ENCODE measurements at regions not wholly inside any gene's neighbourhood (a gene's known extent, or its start where the extent isn't known, plus 50 kb on each side); places are given as distances from the start of the nearest gene placed in this dataset.

DNA sequence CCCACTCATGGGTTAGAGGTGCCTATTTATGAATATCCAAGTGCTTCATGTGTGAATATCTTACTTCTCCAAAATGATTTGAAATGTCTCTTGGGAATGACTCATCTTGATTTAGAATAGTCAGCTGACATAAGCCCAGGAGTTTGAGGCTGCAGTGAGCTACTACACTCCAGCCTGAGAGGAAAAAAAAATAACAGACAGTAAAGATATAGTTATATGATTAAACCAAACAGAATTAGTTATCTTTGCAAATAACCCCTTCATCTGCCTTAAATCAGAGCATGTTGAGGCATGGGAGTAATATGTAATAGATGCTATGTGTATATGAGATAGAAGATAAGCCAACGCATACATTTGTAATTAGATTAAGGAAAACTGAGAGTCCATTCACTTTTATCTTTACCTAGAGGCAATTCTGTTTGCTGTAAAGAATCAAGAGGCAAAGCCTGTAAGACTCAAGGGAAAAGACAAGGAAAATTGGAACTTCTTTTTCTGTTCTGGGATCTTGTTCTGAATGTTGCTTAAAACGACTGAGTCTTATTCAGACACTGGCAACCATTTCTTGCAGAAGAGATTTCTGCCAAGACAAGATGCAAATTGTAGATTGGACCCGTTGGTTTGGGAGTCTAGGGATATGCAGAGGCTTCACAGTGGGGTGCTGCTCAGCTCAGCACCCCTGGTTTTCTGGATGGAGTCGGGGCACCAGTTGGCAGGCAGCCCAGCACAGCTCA, 104.4 kb downstream of the LIPG start:
- no peaks in the 10 kb centered on the region for H3K4me1 ChIP-seq (ENCODE audit: control insufficient read depth in 2 of 3, insufficient read depth in 2 of 3, low read depth in 1 of 3, low read length in 3 of 3)
- intact Hi-C loops (cut with DNase I): no loop called here
- H3K9me3 ChIP-seq (ENCODE audit: control insufficient read depth in 2 of 3, insufficient read depth in 1 of 3, low read length in 3 of 3): no peaks in the 10 kb centered on the region
- FAIRE-seq (no peak), DNase-seq (no peak)
- no peaks in the 10 kb centered on the region for H3K36me3 ChIP-seq (ENCODE audit: control insufficient read depth in 2 of 3, insufficient read depth in 3 of 3, low read length in 3 of 3)
- no peak overlapping the region for H3K4me3 ChIP-seq (ENCODE audit: low read length in 3 of 3)
- H3K9ac ChIP-seq (ENCODE audit: low read length in 3 of 3): no peak overlapping the region
- no peaks in the 10 kb centered on the region for H3K27me3 ChIP-seq (ENCODE audit: control insufficient read depth, insufficient read depth, low read length)
- H3K27ac ChIP-seq (ENCODE audit: low read depth in 2 of 2, low read length in 2 of 2): no peak overlapping the region
- TF ChIP-seq, protein P1, sequence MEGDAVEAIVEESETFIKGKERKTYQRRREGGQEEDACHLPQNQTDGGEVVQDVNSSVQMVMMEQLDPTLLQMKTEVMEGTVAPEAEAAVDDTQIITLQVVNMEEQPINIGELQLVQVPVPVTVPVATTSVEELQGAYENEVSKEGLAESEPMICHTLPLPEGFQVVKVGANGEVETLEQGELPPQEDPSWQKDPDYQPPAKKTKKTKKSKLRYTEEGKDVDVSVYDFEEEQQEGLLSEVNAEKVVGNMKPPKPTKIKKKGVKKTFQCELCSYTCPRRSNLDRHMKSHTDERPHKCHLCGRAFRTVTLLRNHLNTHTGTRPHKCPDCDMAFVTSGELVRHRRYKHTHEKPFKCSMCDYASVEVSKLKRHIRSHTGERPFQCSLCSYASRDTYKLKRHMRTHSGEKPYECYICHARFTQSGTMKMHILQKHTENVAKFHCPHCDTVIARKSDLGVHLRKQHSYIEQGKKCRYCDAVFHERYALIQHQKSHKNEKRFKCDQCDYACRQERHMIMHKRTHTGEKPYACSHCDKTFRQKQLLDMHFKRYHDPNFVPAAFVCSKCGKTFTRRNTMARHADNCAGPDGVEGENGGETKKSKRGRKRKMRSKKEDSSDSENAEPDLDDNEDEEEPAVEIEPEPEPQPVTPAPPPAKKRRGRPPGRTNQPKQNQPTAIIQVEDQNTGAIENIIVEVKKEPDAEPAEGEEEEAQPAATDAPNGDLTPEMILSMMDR (IDR thresholded peaks at IDR 0.05; ENCODE audit: borderline replicate concordance, extremely low read depth, insufficient read depth): no peak

DNA sequence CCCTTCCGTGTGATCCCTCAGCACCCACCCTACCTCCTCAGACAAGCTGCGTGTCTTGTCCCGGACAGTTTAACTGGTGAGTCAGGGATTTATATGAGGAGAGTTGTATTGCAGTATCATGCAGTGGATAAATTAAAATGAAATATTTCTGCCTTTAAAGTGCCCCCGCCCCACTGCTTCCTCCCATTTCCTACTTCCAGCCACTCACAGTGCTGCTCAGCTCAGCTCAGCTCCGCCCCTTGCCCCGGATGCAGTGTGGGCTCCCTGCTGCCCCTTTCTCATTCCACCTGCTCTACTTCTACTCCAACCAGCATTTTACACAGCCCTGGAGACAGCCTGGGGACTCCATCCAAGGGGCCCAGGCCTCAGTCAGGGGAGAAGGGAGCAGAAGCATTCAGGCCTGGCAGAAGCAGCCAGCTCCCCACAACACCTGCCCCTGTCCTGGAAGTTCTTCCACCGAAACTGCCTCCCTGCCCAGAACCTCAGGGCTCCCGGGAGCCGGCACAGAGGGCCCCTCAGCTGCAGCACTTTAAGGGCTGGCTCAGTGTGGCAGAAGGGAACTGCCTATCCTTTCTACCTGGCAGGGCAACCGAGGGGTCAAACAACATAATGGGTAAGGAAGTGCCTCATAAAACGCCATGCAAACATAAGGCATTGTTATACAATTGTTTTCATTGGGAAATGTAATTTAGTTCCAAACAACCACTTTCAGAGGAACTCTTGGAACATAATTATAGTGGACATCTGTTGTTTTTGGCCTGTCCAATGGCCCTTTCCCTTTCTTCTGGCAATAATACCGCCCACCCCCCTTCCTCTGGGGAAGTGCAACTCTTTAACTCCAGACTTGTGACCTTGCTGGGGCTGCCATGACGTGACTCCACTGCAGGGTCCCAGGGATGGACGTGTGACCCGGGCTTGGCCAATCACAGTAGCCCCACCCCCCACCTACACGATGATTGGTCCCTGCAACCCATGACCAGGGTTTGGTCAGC, 102.3 kb downstream of the LIPG start:
- no peaks in the 10 kb centered on the region for H3K9me3 ChIP-seq (ENCODE audit: control insufficient read depth in 2 of 3, insufficient read depth in 1 of 3, low read length in 3 of 3)
- TF ChIP-seq, protein P1 (IDR thresholded peaks at IDR 0.05; ENCODE audit: borderline replicate concordance, extremely low read depth, insufficient read depth): no peak
- H3K4me1 ChIP-seq (ENCODE audit: control insufficient read depth in 2 of 3, insufficient read depth in 2 of 3, low read depth in 1 of 3, low read length in 3 of 3): peaks cover 0 to 3% (median 0%) of the 10 kb centered on the region in 3 donors
- intact Hi-C loops (cut with DNase I): no loop called here
- H3K27me3 ChIP-seq (ENCODE audit: control insufficient read depth, insufficient read depth, low read length): no peaks in the 10 kb centered on the region
- FAIRE-seq (no peak), DNase-seq (peak in 2 of 5 donors; percentile 59 to 73)
- no peak overlapping the region for H3K9ac ChIP-seq (ENCODE audit: low read length in 3 of 3)
- no peaks in the 10 kb centered on the region for H3K36me3 ChIP-seq (ENCODE audit: control insufficient read depth in 2 of 3, insufficient read depth in 3 of 3, low read length in 3 of 3)
- H3K27ac ChIP-seq (ENCODE audit: low read depth in 2 of 2, low read length in 2 of 2): no peak overlapping the region
- no peak overlapping the region for H3K4me3 ChIP-seq (ENCODE audit: low read length in 3 of 3)

DNA sequence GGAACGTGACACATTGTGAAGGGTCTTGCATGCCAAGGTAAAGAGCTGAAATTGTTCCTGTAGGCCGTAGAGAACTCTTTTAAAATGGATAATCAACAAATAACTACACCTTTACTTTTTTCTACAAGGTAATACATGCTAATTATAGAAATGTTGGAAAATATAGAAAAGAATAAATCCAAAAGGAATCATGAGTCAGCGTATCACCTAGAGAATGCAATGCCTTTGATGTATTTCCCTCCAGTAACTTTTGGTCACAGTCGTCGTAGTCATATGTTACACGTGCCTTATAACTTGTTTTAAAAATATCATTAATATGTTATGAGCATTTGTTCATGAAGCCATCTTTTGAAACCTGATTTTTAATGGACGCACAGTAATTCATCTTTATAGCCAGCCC, 100.6 kb downstream of the LIPG start:
- FAIRE-seq (no peak), DNase-seq (no peak)
- peaks cover 0 to 9% (median 0%) of the 10 kb centered on the region in 3 donors for H3K4me1 ChIP-seq (ENCODE audit: control insufficient read depth in 2 of 3, insufficient read depth in 2 of 3, low read depth in 1 of 3, low read length in 3 of 3)
- no peak overlapping the region for H3K27ac ChIP-seq (ENCODE audit: low read depth in 2 of 2, low read length in 2 of 2)
- H3K9me3 ChIP-seq (ENCODE audit: control insufficient read depth in 2 of 3, insufficient read depth in 1 of 3, low read length in 3 of 3): no peaks in the 10 kb centered on the region
- no peaks in the 10 kb centered on the region for H3K36me3 ChIP-seq (ENCODE audit: control insufficient read depth in 2 of 3, insufficient read depth in 3 of 3, low read length in 3 of 3)
- TF ChIP-seq, protein P1 (IDR thresholded peaks at IDR 0.05; ENCODE audit: borderline replicate concordance, extremely low read depth, insufficient read depth): no peak
- intact Hi-C loops (cut with DNase I): no loop called here
- no peaks in the 10 kb centered on the region for H3K27me3 ChIP-seq (ENCODE audit: control insufficient read depth, insufficient read depth, low read length)
- no peak overlapping the region for H3K9ac ChIP-seq (ENCODE audit: low read length in 3 of 3)
- no peak overlapping the region for H3K4me3 ChIP-seq (ENCODE audit: low read length in 3 of 3)

All from kidney (tissue), 13 donors.